ENCODE measurements at regions not wholly inside any gene's neighbourhood (a gene's known extent, or its start where the extent isn't known, plus 50 kb on each side); places are given as distances from the start of the nearest gene placed in this dataset.

DNA sequence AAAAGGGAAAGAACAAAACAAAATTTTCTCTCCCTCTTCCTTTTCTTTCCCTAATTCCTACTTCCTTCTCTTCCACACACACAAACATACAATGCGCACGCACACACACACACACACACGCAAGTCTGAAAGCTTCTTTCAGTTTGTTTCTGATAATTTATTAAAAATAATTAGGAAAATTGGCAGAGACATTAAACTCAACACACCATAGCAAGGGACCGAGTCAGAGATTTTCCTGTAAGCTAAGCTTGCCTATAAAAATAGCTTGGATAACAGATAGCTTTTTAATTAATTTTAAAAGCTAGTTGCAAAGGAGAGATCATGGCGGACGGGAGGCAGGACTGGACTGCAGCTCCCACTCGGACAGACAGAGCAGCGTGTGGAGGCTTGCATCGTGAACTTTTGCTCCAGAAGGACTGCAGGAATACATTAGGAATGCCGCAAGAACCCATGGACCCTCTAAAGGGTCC, 92.6 kb upstream of the MAPK10 start:
- TF ChIP-seq, protein P1, sequence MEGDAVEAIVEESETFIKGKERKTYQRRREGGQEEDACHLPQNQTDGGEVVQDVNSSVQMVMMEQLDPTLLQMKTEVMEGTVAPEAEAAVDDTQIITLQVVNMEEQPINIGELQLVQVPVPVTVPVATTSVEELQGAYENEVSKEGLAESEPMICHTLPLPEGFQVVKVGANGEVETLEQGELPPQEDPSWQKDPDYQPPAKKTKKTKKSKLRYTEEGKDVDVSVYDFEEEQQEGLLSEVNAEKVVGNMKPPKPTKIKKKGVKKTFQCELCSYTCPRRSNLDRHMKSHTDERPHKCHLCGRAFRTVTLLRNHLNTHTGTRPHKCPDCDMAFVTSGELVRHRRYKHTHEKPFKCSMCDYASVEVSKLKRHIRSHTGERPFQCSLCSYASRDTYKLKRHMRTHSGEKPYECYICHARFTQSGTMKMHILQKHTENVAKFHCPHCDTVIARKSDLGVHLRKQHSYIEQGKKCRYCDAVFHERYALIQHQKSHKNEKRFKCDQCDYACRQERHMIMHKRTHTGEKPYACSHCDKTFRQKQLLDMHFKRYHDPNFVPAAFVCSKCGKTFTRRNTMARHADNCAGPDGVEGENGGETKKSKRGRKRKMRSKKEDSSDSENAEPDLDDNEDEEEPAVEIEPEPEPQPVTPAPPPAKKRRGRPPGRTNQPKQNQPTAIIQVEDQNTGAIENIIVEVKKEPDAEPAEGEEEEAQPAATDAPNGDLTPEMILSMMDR (IDR thresholded peaks at IDR 0.05): no peak
- TF ChIP-seq EZH2 (IDR thresholded peaks at IDR 0.05; ENCODE audit: borderline replicate concordance, insufficient read depth, low read depth, low read length, poor library complexity, severe bottlenecking): no peak
